Right atrium auricular region (tissue), 2 donors: ENCODE measurements at regions not wholly inside any gene's neighbourhood (a gene's known extent, or its start where the extent isn't known, plus 50 kb on each side); places are given as distances from the start of the nearest gene placed in this dataset.
"Not testable (repeated sequence)": the region's sequence is repeated elsewhere in the genome, so short reads cannot be mapped to it uniquely, and the experiment has no call there.

Source experiments
- DNase-seq: peaks from one replicate; pipeline ENCODE4 v3.0.0-alpha.2; 2019; ENCODE audit warnings: low spot score
- H3K27ac ChIP-seq, 2 donors: fragments of 200-600 bp; sonication (generic); 1 replicate in 1 of 2; 2 replicates in 1 of 2; pipeline ENCODE4 v1.5.1; 2016 to 2019
- H3K27me3 ChIP-seq, 2 donors: fragments of 200-600 bp; sonication (generic); one replicate each; pipeline versions ENCODE4 v1.5.1 to v1.6.0; 2017 to 2019
- H3K36me3 ChIP-seq: fragments of 200-600 bp; sonication (generic); one replicate; pipeline ENCODE4 v1.5.1; 2016
- H3K4me1 ChIP-seq, 2 donors: fragments of 200-600 bp; sonication (generic); one replicate each; pipeline versions ENCODE4 v1.5.1 to v1.6.0; 2017 to 2019
- H3K4me3 ChIP-seq, 2 donors: fragments of 200-600 bp; sonication (generic); 1 replicate in 1 of 2; 2 replicates in 1 of 2; pipeline ENCODE4 v1.5.1; 2017 to 2019; ENCODE audit warnings: mild to moderate bottlenecking in 1 of 2, moderate library complexity in 1 of 2
- H3K9me3 ChIP-seq, 2 donors: fragments of 200-600 bp; sonication (generic); one replicate each; pipeline ENCODE4 v1.5.1; 2019
- TF ChIP-seq, protein P1 (sequence below), 2 donors: fragments of 200-600 bp; sonication (generic); IDR thresholded peaks; one replicate each; pipeline ENCODE4 v1.5.1; 2019; ENCODE audit warnings: antibody characterized with exemption in 2 of 2

DNA sequence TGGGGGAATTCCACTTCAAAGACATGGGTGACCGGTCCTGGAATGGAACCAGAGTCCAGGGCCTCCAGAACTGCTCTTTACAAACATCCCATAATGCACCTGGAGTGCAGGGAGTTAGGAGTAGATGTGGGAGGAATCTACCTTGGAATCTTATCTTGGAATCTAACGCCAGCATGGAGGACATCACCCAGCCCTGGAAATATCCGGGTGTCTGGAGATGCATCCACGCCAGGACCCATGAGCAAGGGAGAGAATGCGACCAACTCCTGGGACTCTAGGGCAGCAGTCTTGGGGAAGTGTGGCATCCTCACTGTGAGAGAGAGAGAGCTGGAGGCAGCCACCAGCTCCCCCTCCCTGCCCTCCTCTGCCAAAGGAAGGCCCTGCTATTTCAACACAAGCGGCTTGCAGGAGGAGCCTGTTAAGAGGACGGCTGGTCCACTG is 211.8 kb downstream of the UQCRFS1 start:
- Histone ChIP-seq H3K4me3 (no peak overlapping the region), H3K36me3 (no peaks in the 10 kb centered on the region), H3K4me1 (peaks cover 0 to 9% of the 10 kb centered on the region in 2 donors), H3K27me3 (no peaks in the 10 kb centered on the region), H3K9me3 (no peaks in the 10 kb centered on the region), H3K27ac (no peak overlapping the region)
- TF ChIP-seq, protein P1, sequence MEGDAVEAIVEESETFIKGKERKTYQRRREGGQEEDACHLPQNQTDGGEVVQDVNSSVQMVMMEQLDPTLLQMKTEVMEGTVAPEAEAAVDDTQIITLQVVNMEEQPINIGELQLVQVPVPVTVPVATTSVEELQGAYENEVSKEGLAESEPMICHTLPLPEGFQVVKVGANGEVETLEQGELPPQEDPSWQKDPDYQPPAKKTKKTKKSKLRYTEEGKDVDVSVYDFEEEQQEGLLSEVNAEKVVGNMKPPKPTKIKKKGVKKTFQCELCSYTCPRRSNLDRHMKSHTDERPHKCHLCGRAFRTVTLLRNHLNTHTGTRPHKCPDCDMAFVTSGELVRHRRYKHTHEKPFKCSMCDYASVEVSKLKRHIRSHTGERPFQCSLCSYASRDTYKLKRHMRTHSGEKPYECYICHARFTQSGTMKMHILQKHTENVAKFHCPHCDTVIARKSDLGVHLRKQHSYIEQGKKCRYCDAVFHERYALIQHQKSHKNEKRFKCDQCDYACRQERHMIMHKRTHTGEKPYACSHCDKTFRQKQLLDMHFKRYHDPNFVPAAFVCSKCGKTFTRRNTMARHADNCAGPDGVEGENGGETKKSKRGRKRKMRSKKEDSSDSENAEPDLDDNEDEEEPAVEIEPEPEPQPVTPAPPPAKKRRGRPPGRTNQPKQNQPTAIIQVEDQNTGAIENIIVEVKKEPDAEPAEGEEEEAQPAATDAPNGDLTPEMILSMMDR (IDR thresholded peaks at IDR 0.05), result no peak
- DNase-seq, result no peak

DNA sequence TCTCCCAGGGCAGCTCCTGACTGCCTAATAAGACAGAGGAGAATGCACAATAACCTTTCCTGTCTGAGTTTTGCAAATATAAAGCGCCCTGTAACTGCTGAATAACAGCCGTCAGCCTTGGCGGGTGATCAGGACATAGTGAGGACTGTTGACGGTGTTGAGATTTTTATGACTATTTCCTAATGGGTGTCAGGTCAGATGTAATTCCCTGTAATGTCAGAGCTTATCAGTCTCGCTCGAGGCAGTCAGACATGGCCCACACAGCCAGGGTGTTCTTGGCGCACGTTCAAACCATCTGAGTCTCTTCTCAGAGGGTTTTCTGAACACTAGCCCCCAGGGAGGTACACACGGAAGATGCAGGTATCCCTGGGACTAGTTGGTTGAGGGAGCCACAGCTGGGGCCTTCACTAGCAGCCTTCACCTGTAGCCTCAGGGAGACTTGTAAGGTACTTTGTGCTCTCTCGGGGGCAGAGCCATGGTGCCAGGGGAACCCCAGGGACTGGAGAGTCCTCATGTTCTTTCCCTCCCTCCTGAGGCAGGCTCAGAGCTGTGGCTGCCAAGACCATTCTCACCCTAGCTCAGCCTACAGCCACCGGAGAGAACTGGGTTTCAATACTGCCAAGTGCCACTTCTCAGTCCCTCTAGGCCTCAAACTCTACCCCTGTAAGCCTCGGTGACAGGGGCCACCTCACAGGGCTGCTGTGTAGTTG is 213.1 kb downstream of the UQCRFS1 start:
- Histone ChIP-seq H3K4me3 (no peak overlapping the region), H3K27me3 (no peaks in the 10 kb centered on the region), H3K36me3 (no peaks in the 10 kb centered on the region), H3K27ac (peak overlapping the region; percentile 5 to 22), H3K9me3 (no peaks in the 10 kb centered on the region), H3K4me1 (peaks cover 0 to 9% of the 10 kb centered on the region in 2 donors)
- no peak for DNase-seq
- TF ChIP-seq, protein P1 (IDR thresholded peaks at IDR 0.05), result no peak

DNA sequence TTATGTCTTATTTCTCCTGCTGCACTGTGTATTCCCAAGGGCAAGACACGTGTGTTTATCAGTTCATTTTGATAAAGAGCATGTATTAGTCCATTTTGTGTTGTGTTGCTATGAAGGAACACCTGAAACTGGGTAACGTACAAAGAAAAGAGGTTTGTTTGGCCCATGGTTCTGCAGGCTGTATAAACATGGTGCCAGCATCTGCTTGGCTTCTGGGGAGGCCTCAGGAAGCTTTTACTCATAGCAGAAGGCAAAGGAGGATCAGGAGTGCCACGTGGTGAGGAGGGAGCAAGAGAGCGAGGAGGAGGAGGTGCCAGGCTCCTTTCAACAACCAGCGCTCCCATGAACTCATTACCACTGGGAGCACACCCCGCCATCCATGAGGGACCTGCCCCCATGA is 214.0 kb downstream of the UQCRFS1 start:
- TF ChIP-seq, protein P1 (IDR thresholded peaks at IDR 0.05), result no peak
- H3K4me3 ChIP-seq, result no peak overlapping the region
- H3K4me1 ChIP-seq, result peaks cover 0 to 9% of the 10 kb centered on the region in 2 donors
- DNase-seq, result no peak
- no peaks in the 10 kb centered on the region for H3K27me3 ChIP-seq
- peak overlapping the region in 1 of 2 donors; percentile 5 for H3K27ac ChIP-seq
- no peaks in the 10 kb centered on the region for H3K9me3 ChIP-seq
- no peaks in the 10 kb centered on the region for H3K36me3 ChIP-seq

DNA sequence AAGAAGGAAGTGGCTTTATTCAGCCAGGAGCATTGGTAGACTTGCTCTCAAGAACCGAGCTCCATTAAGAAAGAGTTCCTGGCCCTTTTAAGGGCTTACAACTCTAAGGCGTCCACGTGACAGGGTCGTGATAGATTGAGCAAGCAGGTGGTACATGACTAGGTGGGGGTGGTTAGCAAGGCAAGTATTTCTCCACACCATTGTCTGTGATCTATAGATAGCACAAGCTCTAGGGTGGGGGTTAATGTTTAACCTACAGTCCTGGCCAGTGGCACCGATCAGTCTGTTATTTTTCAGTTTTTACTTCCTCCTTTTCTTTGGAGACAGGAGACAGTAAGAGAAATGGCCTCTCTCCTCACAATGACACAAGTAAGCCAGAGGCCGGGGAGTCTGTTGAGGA is 215.1 kb downstream of the UQCRFS1 start:
- not testable (repeated sequence) for H3K27me3 ChIP-seq, DNase-seq, H3K4me3 ChIP-seq, H3K36me3 ChIP-seq, H3K9me3 ChIP-seq, H3K4me1 ChIP-seq, H3K27ac ChIP-seq

DNA sequence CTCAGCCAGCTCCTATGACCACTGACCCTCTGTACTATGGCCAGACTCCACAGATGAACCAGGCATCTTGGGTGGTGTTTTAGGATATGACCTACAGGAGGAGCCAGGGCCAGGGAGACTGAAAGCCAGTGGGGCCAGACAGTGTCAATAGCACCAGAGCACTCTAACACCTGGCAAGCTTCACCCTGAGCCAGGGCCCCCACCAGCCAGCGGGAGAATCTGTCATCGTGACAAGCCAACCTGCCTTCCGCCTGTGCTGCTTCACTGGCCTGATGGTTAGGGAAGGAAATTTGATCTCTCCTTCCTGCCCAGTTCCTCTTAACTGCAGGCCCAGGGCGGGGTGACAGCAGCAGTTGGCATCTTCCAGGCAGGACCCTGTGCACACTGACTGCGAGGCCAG is 222.4 kb downstream of the UQCRFS1 start:
- no peaks in the 10 kb centered on the region for H3K27me3 ChIP-seq
- H3K4me1 ChIP-seq, result no peaks in the 10 kb centered on the region

DNA sequence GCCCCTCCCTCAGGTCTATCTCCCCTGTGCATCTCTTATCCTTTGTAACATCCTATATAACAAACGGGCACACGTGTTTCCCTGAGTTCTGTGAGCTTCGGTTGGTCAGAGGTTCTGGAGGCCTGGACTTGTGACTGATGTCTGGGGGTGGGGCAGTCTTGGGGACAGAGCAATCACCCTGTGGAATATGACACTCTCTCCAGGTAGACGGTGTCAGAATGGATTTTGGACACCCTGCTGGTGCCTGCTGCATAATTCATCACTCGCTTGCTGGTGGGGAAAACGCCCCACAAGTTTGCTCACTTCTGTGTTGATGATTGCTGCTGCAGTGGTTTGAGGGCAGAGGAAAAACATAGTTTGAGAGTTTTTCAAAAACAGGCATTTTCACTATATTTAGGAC is 223.2 kb downstream of the UQCRFS1 start:
- Histone ChIP-seq H3K9me3 (no peaks in the 10 kb centered on the region), H3K4me1 (no peaks in the 10 kb centered on the region), H3K27ac (no peak overlapping the region), H3K36me3 (no peaks in the 10 kb centered on the region), H3K4me3 (no peak overlapping the region), H3K27me3 (no peaks in the 10 kb centered on the region)
- DNase-seq, result no peak
- TF ChIP-seq, protein P1 (IDR thresholded peaks at IDR 0.05), result no peak

More for the DNA sequence above, 222.4 kb downstream of the UQCRFS1 start:
- Histone ChIP-seq H3K27ac (peak overlapping the region in 1 of 2 donors; percentile 18), H3K9me3 (no peaks in the 10 kb centered on the region), H3K36me3 (no peaks in the 10 kb centered on the region), H3K4me3 (no peak overlapping the region)
- DNase-seq, result no peak
- TF ChIP-seq, protein P1 (IDR thresholded peaks at IDR 0.05), result no peak
